AML-193 (cell line): ENCODE measurements at regions not wholly inside any gene's neighbourhood (a gene's known extent, or its start where the extent isn't known, plus 50 kb on each side); places are given as distances from the start of the nearest gene placed in this dataset.

Experiments used
- DNase-seq, 2 experiments: peaks; one replicate each; lab custom pipeline; 2025; lab: John Stamatoyannopoulos, UW

DNA sequence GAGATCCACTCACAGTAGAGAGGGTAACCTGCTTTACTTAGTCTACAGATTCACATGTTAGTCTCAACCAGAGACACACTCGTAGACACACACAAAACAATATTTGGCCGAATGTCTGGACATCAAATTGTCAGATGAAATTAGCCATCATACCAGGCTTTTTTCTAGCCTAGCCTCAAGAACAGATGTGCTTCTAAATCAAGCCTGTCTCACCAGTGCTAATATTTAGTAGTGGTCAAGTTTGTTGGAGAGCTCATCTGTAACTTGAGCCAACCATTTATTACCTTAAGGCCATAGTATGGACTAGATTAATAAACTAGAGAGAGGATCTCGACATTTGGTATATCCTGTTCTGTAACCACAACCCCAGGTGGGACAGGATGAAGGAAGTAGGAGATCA lies 1118.8 kb upstream of the MAP3K7 start:
- DNase-seq, result no peak

DNA sequence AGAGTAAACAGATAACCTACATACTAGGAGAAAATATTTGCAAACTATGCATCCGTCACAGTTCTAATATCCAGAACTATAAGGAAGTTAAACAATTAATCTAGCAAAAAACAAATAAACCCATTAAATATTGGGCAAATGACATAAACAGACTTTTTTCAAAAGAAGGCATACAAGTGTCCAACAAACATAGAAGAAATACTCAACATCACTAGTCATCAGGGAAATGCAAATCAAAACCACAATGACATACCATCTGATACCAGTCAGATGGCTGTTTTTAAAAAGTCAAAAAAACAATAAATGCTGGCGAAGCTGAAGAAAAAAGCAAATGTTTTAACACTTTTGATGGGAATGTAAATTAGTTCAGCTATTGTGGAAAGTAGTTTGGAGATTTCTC lies 1117.7 kb upstream of the MAP3K7 start:
- no peak for DNase-seq

DNA sequence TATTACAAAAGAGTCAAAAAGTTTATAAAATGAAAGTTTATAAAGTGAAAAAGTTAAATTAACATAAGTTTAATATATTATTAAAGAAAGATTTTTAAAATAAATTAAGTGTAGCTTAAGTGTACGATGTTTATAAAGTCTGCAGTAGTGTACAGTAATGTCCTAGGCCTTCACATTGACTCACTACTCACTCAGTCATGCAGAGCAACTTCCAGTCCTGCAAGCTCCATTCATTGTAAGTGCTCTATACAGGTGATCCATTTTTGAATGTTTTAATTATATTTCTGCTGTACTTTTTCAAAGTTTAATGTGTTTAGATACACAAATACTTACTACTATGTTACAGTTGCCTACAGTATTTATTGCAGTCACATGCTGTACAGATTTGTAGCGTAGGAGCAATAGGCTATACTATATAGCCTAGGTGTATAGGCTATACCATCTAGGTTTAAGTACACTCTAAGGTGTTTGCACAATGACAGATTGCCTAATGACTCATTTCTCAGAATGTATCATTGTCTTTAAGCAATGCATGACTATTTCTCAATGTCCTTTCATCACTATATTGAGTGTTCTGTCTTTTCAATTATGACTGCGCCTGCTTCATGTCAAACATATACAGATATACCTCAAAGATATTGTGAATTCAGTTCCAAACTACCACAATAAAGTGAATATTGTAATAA lies 1110.3 kb upstream of the MAP3K7 start:
- peak; percentile 7 to 14 for DNase-seq

DNA sequence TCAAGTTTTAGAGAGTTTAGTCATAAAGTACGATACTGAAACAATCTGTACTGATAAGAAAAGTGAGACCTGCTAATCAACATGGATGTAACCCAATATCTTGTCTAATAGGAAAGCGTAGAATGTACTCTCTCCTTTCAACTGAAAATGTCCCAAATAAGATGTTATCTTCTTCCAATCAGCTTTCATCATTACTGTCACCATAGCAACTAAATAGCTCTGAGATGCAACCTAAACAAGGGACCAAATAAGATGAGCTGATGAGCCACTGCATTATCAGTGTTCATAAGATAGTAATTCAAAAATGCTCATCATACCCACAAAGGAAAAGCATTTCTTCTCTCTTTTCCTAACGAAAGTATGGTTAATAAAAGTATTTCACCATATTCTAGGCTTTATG lies 1108.3 kb upstream of the MAP3K7 start:
- DNase-seq, result no peak

DNA sequence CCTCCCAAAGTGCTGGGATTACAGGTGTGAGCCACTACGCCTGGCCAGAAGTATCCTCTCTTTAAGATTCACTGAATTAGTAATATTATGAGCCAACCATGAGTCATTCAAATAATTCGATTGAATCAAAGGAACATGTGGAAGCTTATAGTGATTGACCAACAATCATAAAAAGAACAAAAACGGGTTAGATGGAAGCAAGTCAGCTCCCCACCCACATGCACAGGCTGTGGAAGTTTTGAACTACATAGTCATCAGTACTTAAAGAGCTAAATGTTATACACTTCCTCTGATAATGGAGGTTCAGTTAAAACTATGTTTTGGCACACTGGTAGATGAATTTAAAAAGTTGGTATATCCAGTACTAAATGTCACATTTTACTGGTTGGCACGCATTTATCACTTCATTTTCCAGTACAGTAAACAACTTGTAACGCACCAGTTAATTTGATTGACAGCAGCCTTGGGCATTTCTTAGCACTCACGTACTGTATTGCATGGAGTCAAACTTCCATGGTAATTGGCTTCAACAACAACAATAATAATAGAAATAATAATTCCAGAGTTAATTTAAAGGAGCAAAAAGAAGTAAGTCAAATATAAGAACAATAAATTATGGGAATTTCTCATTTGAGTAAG lies 1107.3 kb upstream of the MAP3K7 start:
- DNase-seq, result no peak

DNA sequence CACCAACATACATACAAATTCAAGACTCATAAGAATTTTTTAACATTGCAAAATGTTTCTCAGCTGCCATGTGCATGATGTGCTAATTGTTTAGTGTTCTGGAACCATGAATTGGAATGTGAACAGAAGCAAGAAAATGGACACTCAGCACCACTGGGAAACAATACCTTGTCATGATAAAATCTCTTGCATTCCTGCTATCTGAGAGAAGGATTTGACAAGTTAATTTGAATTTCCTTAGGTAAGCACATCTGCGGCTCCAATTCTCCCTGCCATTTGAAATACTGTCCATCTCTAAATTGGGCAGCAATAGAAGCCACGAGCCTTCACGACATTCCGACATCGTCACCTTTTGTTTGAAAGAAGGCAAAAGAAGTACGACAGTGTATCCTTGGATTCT lies 1104.6 kb upstream of the MAP3K7 start:
- no peak for DNase-seq

DNA sequence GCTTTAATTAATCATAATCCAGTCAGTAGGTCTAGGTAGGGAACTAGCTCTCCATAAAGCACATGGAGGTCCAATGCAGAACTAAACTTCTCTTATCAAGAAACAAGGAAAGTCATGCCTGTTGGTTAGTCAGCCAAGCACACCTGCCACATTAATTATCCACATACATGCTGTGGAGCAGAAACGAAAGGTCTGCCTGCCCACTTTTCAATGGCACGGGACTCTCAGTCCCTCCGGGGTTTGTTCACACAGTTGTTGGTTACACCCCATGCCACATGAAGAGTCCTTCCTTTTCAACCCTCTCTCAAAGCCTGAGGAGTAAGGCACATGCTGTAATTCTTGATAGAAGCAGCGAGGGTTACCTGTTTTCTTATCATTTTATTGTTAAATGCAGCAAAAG lies 1096.4 kb upstream of the MAP3K7 start:
- DNase-seq, result no peak

DNA sequence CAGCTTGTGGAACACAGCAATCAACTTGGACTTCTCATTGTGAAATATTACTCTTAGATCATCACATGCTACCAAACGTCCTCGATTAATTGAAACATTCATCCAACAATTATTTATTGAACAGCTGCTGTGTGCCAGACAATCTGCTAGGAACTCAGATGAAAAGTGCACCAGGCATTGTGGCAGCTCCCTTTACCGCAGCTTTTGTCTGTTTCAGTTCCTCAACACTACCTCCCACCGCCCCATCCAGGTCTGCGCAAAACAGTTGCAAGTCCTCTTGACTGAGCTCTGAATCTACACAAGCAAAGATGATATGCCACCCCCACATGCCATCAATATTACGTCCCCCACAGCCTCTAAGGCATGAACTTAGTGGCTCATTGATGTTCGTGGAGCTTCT lies 1094.4 kb upstream of the MAP3K7 start:
- DNase-seq, result no peak

DNA sequence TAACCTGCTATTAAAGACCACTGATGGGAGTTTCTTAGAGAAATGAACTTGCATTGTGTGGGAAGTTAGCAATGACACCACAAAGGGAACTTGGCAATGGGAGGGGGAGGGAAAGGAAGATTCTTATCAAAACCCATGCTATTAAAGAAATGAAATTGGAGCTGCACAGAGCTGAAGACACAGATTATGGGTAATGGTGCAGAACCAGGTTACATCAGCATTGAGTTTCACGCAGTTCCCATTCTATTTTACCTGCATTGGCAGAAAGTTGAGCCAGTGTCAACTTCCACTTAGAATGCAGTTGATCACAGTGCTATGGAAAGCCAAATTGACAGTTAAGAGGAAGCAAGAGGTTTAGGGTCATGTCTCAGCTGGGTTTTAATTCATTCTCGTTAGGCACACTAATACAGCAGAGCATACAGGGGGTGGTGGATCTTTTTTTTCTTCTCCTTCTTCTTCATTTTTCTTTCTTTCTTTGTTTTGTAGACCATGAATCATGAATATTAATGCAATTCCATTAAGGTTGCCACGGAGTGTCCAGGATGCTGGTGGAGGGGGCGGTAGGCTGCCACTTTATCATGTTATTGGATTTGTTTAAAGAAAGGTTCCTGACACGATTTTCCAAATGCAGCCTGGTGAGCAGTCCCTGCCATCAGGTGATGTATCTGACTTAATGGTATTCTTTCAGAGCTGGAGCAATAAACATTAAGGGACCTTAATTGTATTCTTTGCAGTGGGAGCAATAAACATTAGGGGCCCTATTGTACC lies 1092.0 kb upstream of the MAP3K7 start:
- DNase-seq, result no peak

DNA sequence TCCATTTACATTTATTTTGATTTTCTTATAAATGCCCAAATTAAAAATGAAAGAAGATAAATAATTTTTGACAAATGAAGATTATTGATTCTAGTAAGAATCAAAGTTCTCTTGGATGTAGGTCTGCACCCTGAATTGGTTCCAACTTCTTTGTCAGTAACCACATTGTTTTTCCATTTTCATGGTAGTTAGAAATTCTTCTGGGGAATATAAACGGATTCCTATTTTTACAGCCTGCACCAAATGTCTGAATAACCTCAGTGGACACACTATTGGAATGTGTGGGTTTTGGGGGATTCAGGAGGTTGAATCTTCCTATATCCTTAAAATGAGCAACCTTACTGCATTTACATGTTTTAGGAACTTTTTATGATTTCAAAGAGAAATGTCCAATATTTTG lies 1085.3 kb upstream of the MAP3K7 start:
- no peak for DNase-seq

DNA sequence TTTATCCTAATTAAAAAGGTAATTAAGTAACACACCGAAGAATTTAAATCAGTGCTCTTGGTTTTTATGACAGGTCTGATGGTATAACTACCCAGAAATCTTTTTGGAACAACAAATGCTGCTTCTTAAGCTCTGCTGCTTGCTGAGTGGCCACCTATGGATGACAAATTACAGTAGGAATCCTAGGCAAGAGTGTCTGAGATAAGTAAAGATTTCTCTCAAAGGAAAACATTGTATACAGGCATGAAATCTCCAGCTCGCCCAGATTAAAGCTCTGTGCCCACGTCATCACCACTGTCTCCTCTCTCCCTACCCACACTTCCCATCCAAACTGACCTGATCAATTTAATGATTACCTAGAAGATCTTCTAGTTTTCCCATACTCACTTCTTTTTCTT lies 1083.0 kb upstream of the MAP3K7 start:
- no peak for DNase-seq

DNA sequence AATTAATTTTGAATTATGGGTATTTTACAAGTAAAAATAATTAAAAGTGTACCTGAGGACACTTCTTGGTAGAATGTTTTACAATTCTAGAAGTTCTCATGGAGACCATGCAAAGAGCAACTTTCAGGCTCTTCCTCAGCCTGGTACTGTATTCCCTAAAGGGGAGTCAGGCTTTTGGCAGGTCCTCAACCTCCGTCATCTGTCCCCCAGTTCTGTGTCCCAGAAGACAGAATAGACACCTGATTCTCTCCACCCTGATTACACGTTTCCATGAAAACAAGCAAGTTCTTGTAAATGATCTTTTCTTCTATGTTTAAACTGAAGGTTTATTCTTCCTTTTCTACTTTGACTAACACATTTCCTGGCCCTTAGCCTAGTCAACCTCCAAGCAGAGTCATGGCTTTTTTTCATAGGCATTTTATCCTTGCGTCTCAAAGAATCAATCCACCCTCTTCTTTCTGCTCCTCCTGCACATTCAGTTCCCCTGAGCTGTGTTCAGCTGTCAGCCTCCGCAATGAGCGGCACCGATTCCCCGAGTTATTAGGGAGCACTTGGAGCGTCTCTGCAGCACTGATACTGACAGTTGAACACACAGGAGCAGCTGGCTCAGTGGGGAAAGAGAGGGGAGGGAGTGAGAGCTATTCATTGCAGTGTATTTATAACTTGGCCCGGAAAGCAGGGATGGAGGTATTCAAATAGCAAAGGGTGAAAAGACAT lies 1082.4 kb upstream of the MAP3K7 start:
- DNase-seq, result no peak

DNA sequence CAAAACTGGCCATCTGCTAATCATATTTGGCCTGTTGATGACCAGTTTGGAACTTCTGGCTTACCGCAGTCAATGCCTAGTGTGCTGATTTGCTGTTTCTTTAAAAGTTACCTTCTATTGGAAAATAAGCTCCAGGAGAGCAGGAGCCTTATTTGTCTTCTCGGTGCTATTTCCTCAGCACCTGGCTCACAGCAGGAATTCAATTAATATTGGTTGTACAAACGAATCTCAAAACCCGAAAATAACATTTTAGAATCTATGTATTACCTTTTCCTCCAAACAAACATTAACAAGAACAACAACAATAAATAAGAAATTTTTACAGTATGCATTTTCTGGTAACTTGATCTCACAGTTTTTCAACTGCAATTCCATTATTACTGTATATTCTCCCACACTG lies 1080.7 kb upstream of the MAP3K7 start:
- DNase-seq, result no peak

DNA sequence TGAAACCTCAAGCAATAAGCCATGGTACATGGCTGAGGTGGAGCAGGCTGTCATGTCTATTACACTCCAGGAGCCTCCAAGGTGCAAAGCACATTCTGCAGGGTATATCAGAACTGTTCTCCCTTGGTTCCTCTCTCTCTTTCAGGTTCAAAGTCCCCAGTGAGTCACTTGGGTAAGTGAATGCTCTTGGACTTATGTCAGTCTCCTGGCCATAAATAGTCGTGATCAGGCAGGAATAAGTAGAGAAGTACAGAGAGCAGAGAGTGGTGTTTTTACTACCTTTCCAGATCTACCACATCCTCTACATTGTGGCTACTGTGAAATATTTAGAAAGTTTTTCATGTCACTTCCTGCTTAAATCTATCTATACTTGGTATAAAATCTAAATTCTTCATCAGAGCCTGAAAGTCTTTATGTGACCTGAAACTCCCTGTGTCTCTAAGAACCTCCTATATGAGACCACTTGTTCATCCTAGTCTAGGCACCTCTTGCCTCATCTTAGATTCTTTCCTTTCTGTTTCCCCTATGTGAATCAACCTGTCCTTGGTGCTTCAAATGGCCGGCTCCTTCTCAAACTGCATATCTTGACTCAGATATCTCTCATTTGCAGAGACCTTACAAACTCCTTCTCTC lies 1077.6 kb upstream of the MAP3K7 start:
- no peak for DNase-seq

DNA sequence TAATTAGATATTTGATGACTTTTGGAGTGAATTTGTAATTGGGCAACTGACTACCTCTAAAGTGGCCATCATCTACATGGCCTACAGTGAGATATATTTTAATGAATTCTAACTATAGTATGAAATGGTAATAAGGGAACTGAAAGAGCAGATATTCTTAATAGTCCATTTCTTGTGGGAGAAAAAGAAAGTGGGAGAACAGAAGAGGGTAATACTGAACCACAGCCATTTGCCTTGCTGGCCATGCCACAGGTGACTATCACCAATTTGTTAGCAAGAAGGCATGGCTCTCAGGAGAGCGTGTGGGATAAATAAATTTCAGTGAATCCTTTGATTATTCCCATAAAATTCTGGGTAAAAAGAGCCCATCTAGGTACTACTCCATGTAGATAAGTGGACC lies 1074.0 kb upstream of the MAP3K7 start:
- DNase-seq, result no peak

DNA sequence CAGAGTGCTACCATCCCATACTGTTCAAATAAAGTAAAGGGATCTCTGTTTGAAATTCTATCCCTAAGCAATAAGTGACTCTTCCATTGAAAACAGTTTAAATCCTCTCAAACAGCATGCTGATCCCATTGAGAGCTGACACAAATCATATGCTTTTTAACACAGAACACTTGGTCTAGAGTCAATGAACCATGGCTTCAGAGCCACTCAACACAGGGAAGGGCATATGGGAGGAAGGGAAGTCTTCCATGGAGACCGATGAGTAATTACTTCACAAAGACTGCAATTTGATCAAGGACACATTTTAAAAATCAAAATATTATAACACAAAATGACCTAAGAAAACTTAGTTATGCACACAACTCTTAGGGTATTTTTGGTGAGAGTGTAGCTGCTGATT lies 1073.0 kb upstream of the MAP3K7 start:
- DNase-seq, result no peak

DNA sequence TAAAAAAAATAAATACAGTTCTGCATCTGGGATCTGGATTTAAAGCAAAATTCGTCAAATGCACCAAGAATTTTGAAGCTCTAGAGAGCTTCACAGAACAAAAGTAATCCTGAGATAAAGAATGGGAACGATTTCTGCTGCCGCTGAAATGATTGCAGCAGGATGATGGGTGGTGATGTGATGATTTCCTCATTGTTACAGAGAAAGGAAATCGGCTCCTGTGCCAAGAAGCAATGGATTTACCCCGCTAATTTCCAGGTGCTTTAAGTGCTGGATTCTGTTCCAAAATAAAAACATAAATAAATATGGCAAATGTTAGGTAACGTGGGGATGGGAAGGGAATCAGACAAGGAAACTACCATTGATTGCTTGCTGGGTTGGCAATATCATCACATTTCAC lies 1067.9 kb upstream of the MAP3K7 start:
- DNase-seq, result no peak

DNA sequence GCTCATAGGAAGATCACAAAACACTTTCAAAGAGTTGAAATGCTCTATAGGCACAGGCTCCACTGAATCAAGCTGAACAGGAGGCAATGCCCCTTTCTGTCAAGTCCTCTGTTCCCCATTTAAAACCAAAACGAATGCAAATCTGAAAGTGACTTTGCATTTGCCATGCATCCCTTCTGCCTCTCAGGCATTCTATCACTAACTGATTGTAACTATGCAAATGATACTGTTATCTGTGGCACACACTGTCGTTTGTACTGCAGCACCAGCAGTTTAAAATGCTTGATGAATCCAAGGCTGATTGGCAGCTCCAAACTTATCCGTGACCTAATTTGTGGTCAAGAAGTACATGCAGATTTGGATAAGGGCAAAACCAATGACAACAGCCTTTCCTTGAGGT lies 1067.5 kb upstream of the MAP3K7 start:
- DNase-seq, result no peak

DNA sequence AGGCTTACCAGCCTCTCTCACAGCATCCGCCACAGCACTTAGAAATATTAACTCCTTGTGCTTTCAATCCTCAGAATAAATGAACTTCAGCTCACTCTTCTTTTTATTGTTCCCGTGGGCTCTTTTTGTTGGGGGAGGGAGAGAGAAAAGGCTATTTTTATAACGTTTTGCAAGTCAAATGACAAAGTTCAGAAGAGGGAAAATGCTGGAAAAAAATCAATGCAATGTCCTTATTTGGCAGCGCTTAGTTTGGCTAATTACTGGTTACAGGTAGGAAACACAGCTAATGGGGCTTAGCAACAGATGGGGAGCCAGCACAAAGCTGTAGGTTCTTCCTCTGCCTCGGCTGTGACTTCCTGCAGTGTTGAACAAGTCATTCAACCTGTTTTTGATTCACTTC lies 1067.0 kb upstream of the MAP3K7 start:
- DNase-seq, result no peak

DNA sequence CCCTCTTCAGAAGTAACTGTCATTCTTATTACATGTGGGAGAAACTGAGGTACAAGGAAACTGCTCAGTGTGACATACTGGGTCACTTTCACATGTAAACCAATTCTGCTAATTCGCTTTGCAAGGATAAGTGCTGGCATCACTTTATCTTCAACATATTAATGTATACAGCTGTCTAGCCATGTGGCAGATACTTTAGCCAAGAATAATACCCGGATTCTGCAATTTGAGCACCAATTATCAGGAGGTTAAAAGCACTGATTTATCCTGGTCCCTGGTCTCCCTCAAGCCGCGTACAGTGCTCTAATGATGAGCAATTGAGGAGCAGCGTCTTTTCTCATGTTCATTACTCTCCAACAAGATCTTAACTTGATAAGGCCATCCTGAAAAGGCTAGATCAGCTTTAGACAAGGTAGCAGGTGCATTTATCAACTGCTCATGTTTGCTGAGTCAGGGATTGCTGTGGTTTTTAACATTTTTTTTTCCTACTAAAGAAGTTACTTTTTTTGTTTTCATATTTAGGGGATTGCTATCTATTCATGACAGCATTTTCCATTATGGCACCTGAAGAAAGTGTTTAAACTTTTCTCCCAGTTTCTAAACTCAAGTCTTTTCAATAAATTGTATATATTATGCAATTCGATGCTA lies 1066.3 kb upstream of the MAP3K7 start:
- no peak for DNase-seq

DNA sequence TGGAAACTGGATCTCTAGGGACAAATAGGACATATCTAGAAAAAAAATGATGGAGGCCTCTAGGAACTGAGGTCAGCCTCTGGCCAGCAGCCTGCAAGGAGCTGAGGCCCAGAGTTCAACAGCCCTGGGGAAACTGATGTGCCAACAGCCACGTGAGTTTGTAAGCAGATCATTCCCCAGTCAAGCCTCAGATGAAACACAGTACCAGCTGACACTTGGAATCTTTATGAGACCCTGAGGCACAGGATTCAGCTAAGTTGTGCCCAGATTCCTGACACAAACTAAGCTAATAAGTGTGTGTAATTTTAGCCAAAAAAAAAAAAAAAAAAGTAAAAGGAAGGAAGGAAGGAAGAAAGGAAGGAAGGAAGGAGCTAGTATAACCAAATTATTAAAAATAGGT lies 1059.8 kb upstream of the MAP3K7 start:
- no peak for DNase-seq

DNA sequence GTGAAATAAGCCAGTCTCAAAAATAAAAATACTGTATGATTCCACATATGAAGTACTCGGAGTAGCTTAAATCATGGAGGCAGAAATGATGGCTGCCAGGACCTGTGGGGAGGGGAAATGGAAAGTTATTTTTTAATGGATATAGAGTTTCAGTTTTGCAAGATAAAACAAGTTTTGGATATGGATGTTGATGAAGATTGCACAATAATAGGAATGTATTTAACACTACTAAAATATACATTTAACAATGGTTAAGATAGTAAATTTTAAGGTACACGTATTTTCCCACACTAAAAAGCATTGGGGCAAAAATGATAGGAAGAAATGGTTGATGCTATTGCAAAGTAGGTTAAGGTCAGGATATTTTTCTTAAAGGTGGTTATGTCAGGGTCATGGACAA lies 1058.9 kb upstream of the MAP3K7 start:
- no peak for DNase-seq
